HCT116 (cell line): ENCODE measurements at regions not wholly inside any gene's neighbourhood (a gene's known extent, or its start where the extent isn't known, plus 50 kb on each side); places are given as distances from the start of the nearest gene placed in this dataset.

ENCODE experiments used
- ATAC-seq: fragments of 200-7000 bp; cut with Tn5 transposase; 2 replicates; pipeline ENCODE4 v1.9.1; 2020; ENCODE audit warnings: mild to moderate bottlenecking, moderate library complexity
- BruUV-seq: library from RNA; stranded (reverse); fragments of 400-500 nt; replicated peaks from 2 replicates; lab custom pipeline; 2021; lab: Mats Ljungman, UMichigan
- CTCF ChIA-PET: fragments of 300-600 bp; sonication (Branson Sonifier 250); formaldehyde crosslinking; loops from one replicate; lab custom pipeline; 2021; ENCODE audit warnings: antibody characterized with exemption; lab: Charles Lee
- POLR2A ChIA-PET: fragments of 300-600, 350-600 bp; sonication (Branson Sonifier 250); formaldehyde crosslinking; loops from one replicate; lab custom pipeline; 2021; ENCODE audit warnings: antibody characterized with exemption; lab: Charles Lee
- RAD21 ChIA-PET, 2 experiments: fragments of 300-600 bp; sonication (Branson Sonifier 250); formaldehyde crosslinking; loops; one replicate each; lab custom pipeline; 2023; ENCODE audit warnings: low total read pairs in 2 of 2; ENCODE audit not compliant: uncharacterized antibody in 2 of 2, unreplicated experiment in 2 of 2, low non-redundant PET in 1 of 2; lab: Charles Lee
- DNase-seq: peaks from one replicate; pipeline ENCODE4 v3.0.0-alpha.2; 2010; ENCODE audit warnings: low read depth, low spot score
- H2AFZ ChIP-seq: fragments of 200-600 bp; shearing (Covaris generic), sonication (generic); 2 replicates; pipeline ENCODE4 v1.6.1; 2017; ENCODE audit warnings: low read depth, mixed run types, mixed read lengths, antibody characterized with exemption, low read length; ENCODE audit not compliant: poor library complexity, severe bottlenecking
- H3K27ac ChIP-seq: 2 replicates; pipeline ENCODE4 v1.5.1; 2012; ENCODE audit warnings: low read depth, low read length
- H3K27me3 ChIP-seq: fragments of 200-600 bp; sonication (generic); 2 replicates; pipeline ENCODE4 v1.6.1; 2016; ENCODE audit warnings: mixed run types, low read length, mixed read lengths; ENCODE audit not compliant: insufficient read depth
- H3K36me3 ChIP-seq, 2 experiments: fragments of 200-500 bp in 1 of 2; fragments of 200-600 bp in 1 of 2; sonication (Bioruptor generic) in 1 of 2; sonication (generic) in 1 of 2; 2 replicates each; pipeline versions ENCODE4 v1.5.1 to v1.6.1; 2014 to 2016; ENCODE audit warnings: low read length in 2 of 2, inconsistent platforms in 1 of 2, mixed read lengths in 1 of 2, mixed run types in 1 of 2; ENCODE audit not compliant: insufficient read depth in 2 of 2, control insufficient read depth in 1 of 2
- H3K4me1 ChIP-seq, 2 experiments: fragments of 200-600 bp in 1 of 2; sonication (generic) in 1 of 2; 2 replicates each; pipeline versions ENCODE4 v1.5.1 to v1.6.1; 2012 to 2017; ENCODE audit warnings: low read length in 2 of 2, inconsistent platforms in 1 of 2, mild to moderate bottlenecking in 1 of 2, mixed read lengths in 1 of 2, mixed run types in 1 of 2, moderate library complexity in 1 of 2; ENCODE audit not compliant: insufficient read depth in 2 of 2, control insufficient read depth in 1 of 2
- H3K4me2 ChIP-seq: fragments of 200-600 bp; sonication (generic); 2 replicates; pipeline ENCODE4 v1.6.1; 2017; ENCODE audit warnings: mixed run types, low read length, mixed read lengths
- H3K4me3 ChIP-seq, 2 experiments: fragments of 200-600 bp in 1 of 2; sonication (generic) in 1 of 2; replicated peaks in 1 of 2; 2 replicates each; pipeline ENCODE4 v1.5.1; 2011 to 2016; ENCODE audit warnings: low read length in 2 of 2, control low read depth in 1 of 2, low read depth in 1 of 2, mild to moderate bottlenecking in 1 of 2, mixed read lengths in 1 of 2, mixed run types in 1 of 2
- H3K79me2 ChIP-seq: fragments of 200-600 bp; sonication (generic); 2 replicates; pipeline ENCODE4 v1.6.1; 2017; ENCODE audit warnings: mild to moderate bottlenecking, mixed run types, low read length, moderate library complexity, mixed read lengths; ENCODE audit not compliant: insufficient read depth
- H3K9ac ChIP-seq: fragments of 200-600 bp; sonication (generic); 2 replicates; pipeline ENCODE4 v1.6.1; 2016; ENCODE audit warnings: low read length, mixed read lengths
- H3K9me2 ChIP-seq: fragments of 200-600 bp; sonication (generic), shearing (Covaris generic); 2 replicates; pipeline ENCODE4 v1.6.1; 2017; ENCODE audit warnings: mixed run types, mild to moderate bottlenecking, moderate library complexity; ENCODE audit not compliant: insufficient read depth
- H3K9me3 ChIP-seq, 2 experiments: fragments of 200-500 bp in 1 of 2; fragments of 200-600 bp in 1 of 2; sonication (Bioruptor generic) in 1 of 2; sonication (generic) in 1 of 2; 2 replicates each; pipeline ENCODE4 v1.6.1; 2014 to 2017; ENCODE audit warnings: low read length in 2 of 2, mixed read lengths in 2 of 2, inconsistent platforms in 1 of 2, low read depth in 1 of 2, mild to moderate bottlenecking in 1 of 2, mixed run types in 1 of 2, moderate library complexity in 1 of 2; ENCODE audit not compliant: control insufficient read depth in 1 of 2, insufficient read depth in 1 of 2
- H4K20me1 ChIP-seq: fragments of 200-600 bp; sonication (generic), shearing (Covaris generic); 2 replicates; pipeline ENCODE4 v1.6.1; 2017; ENCODE audit warnings: mixed run types, mild to moderate bottlenecking, moderate library complexity; ENCODE audit not compliant: insufficient read depth
- CBX3 ChIP-seq: IDR thresholded peaks from 2 replicates; pipeline ENCODE4 v1.6.1; 2012; ENCODE audit warnings: low read depth
- ELF1 ChIP-seq: IDR thresholded peaks from 2 replicates; pipeline ENCODE4 v1.6.1; 2012; ENCODE audit warnings: low read depth, borderline replicate concordance
- EZH2 ChIP-seq: fragments of 200-600 bp; sonication (generic); IDR thresholded peaks from 2 replicates; pipeline ENCODE4 v1.6.1; 2017; ENCODE audit warnings: antibody characterized with exemption, mixed run types
- EZH2phosphoT487 ChIP-seq: fragments of 200-600 bp; IDR thresholded peaks from 2 replicates; pipeline ENCODE4 v1.6.1; 2018; ENCODE audit warnings: antibody characterized with exemption, borderline replicate concordance
- FOSL1 ChIP-seq: IDR thresholded peaks from 2 replicates; pipeline ENCODE4 v1.6.1; 2012; ENCODE audit warnings: low read depth
- POLR2A ChIP-seq: IDR thresholded peaks from 2 replicates; pipeline ENCODE4 v1.7.0; 2011; ENCODE audit warnings: borderline replicate concordance; ENCODE audit not compliant: insufficient read depth, insufficient read length; ENCODE audit errors: extremely low read depth
- POLR2AphosphoS5 ChIP-seq: IDR thresholded peaks from 2 replicates; pipeline ENCODE4 v1.6.1; 2011; ENCODE audit warnings: mild to moderate bottlenecking, low read depth, low read length, moderate library complexity
- REST ChIP-seq: IDR thresholded peaks from 2 replicates; pipeline ENCODE4 v1.6.1; 2012; ENCODE audit warnings: low read depth
- SIN3A ChIP-seq: IDR thresholded peaks from 2 replicates; pipeline ENCODE4 v1.6.1; 2012; ENCODE audit warnings: low read depth
- SP1 ChIP-seq: IDR thresholded peaks from 2 replicates; pipeline ENCODE4 v1.6.1; 2012; ENCODE audit warnings: low read depth
- SRF ChIP-seq: IDR thresholded peaks from 2 replicates; pipeline ENCODE4 v1.6.1; 2012; ENCODE audit warnings: low read depth
- TCF7L2 ChIP-seq: IDR thresholded peaks from 2 replicates; pipeline ENCODE4 v1.7.0; 2011; ENCODE audit warnings: borderline replicate concordance, inconsistent platforms; ENCODE audit not compliant: insufficient read depth, insufficient read length; ENCODE audit errors: extremely low read depth
- ZFX ChIP-seq: fragments of 450-650 bp; IDR thresholded peaks from 2 replicates; pipeline ENCODE4 v1.6.1; 2017
- ZNF274 ChIP-seq: fragments of 200-500 bp; sonication (Bioruptor generic); IDR thresholded peaks from 2 replicates; pipeline ENCODE4 v1.6.1; 2014; ENCODE audit warnings: mild to moderate bottlenecking, low read depth, low read length, inconsistent platforms
- intact Hi-C: fragments of 100-400 bp; cut with micrococcal nuclease; formaldehyde crosslinking; loops from 2 replicates; pipeline ENCODE4 v1.10.0; 2022
- TF ChIP-seq, protein P1 (sequence below): IDR thresholded peaks from 2 replicates; pipeline ENCODE4 v1.6.1; 2011; ENCODE audit warnings: mild to moderate bottlenecking, low read length, moderate library complexity; ENCODE audit not compliant: insufficient replicate concordance; ENCODE audit errors: extremely low read depth
- TF ChIP-seq, protein P2 (sequence below): IDR thresholded peaks from 2 replicates; pipeline ENCODE4 v1.6.1; 2012

GRCh38 chr13:68124437-68125086 is 894.4 kb upstream of the PCDH9 start:
- BruUV-seq: no TSS peak
- DNase-seq: no peak

More at GRCh38 chr13:68124437-68125086, 894.4 kb upstream of the PCDH9 start:
- Histone ChIP-seq H3K4me3 (no peak overlapping the region), H3K4me2 (no peak overlapping the region), H3K9me3 (no peaks in the 10 kb centered on the region), H3K27me3 (no peaks in the 10 kb centered on the region), H2AFZ (no peak overlapping the region), H3K79me2 (no peaks in the 10 kb centered on the region), H3K9me2 (no peaks in the 10 kb centered on the region), H4K20me1 (no peaks in the 10 kb centered on the region), H3K36me3 (no peaks in the 10 kb centered on the region), H3K4me1 (no peaks in the 10 kb centered on the region), H3K9ac (no peak overlapping the region), H3K27ac (no peak overlapping the region)
- ChIA-PET CTCF (no interaction called here), RAD21 (no interaction called here), POLR2A (no interaction called here)
- TF ChIP-seq EZH2 (no peak), FOSL1 (no peak), ZFX (no peak), SP1 (no peak), TCF7L2 (no peak), POLR2AphosphoS5 (no peak), POLR2A (no peak), ELF1 (no peak), EZH2phosphoT487 (no peak), CBX3 (no peak), SIN3A (no peak), SRF (no peak), ZNF274 (no peak), REST (no peak)
- TF ChIP-seq, protein P1, sequence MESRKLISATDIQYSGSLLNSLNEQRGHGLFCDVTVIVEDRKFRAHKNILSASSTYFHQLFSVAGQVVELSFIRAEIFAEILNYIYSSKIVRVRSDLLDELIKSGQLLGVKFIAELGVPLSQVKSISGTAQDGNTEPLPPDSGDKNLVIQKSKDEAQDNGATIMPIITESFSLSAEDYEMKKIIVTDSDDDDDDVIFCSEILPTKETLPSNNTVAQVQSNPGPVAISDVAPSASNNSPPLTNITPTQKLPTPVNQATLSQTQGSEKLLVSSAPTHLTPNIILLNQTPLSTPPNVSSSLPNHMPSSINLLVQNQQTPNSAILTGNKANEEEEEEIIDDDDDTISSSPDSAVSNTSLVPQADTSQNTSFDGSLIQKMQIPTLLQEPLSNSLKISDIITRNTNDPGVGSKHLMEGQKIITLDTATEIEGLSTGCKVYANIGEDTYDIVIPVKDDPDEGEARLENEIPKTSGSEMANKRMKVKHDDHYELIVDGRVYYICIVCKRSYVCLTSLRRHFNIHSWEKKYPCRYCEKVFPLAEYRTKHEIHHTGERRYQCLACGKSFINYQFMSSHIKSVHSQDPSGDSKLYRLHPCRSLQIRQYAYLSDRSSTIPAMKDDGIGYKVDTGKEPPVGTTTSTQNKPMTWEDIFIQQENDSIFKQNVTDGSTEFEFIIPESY: no peak
- TF ChIP-seq, protein P2, sequence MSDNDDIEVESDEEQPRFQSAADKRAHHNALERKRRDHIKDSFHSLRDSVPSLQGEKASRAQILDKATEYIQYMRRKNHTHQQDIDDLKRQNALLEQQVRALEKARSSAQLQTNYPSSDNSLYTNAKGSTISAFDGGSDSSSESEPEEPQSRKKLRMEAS: no peak
- ATAC-seq: no peak
- intact Hi-C loops: no loop called here
